ENCODE measurements at regions not wholly inside any gene's neighbourhood (a gene's known extent, or its start where the extent isn't known, plus 50 kb on each side); places are given as distances from the start of the nearest gene placed in this dataset.

- H3K4me3 ChIP-seq (ENCODE audit: low read length), result no peak overlapping the region
- no peak overlapping the region for H3K27ac ChIP-seq (ENCODE audit: low read length)
- no peaks in the 10 kb centered on the region for H3K4me1 ChIP-seq (ENCODE audit: low read length)
- peaks cover 15% of the 10 kb centered on the region; the same call in 1 of the 2 replicates for H3K9me3 ChIP-seq (ENCODE audit: insufficient read depth, low read length)
- H3K9ac ChIP-seq (ENCODE audit: low read length), result no peak overlapping the region
- no peaks in the 10 kb centered on the region for H4K20me1 ChIP-seq (ENCODE audit: insufficient read depth, low read length)
- TF ChIP-seq CTCF (IDR thresholded peaks at IDR 0.05; ENCODE audit: low read depth, low read length) (no peak), EZH2phosphoT487 (IDR thresholded peaks at IDR 0.05; ENCODE audit: low read depth) (no peak)
- H3K27me3 ChIP-seq (ENCODE audit: low read depth, low read length), result no peaks in the 10 kb centered on the region
- no peak overlapping the region for H3K4me2 ChIP-seq (ENCODE audit: low read length)
- peaks cover 7% of the 10 kb centered on the region for H3K36me3 ChIP-seq (replicated peaks; ENCODE audit: low read depth, low read length)
- H2AFZ ChIP-seq (ENCODE audit: low read depth, low read length), result no peak overlapping the region
- no peaks in the 10 kb centered on the region for H3K79me2 ChIP-seq (ENCODE audit: low read length)
Observed at GRCh38 chr4:12674184-12674583, 810.0 kb downstream of the RAB28 start.

GRCh38 chr4:12672303-12672702 lies 811.8 kb downstream of the RAB28 start:
- Histone ChIP-seq H3K4me2 (ENCODE audit: low read length) (no peak overlapping the region), H3K27ac (ENCODE audit: low read length) (no peak overlapping the region), H3K36me3 (replicated peaks; ENCODE audit: low read depth, low read length) (peaks cover 7% of the 10 kb centered on the region), H3K9me3 (ENCODE audit: insufficient read depth, low read length) (peaks cover 15% of the 10 kb centered on the region; the same call in 1 of the 2 replicates), H3K79me2 (ENCODE audit: low read length) (no peaks in the 10 kb centered on the region), H2AFZ (ENCODE audit: low read depth, low read length) (no peak overlapping the region), H4K20me1 (ENCODE audit: insufficient read depth, low read length) (no peaks in the 10 kb centered on the region), H3K4me1 (ENCODE audit: low read length) (no peaks in the 10 kb centered on the region), H3K4me3 (ENCODE audit: low read length) (no peak overlapping the region), H3K27me3 (ENCODE audit: low read depth, low read length) (no peaks in the 10 kb centered on the region), H3K9ac (ENCODE audit: low read length) (no peak overlapping the region)
- TF ChIP-seq EZH2phosphoT487 (IDR thresholded peaks at IDR 0.05; ENCODE audit: low read depth) (no peak), CTCF (IDR thresholded peaks at IDR 0.05; ENCODE audit: low read depth, low read length) (no peak)

DNA sequence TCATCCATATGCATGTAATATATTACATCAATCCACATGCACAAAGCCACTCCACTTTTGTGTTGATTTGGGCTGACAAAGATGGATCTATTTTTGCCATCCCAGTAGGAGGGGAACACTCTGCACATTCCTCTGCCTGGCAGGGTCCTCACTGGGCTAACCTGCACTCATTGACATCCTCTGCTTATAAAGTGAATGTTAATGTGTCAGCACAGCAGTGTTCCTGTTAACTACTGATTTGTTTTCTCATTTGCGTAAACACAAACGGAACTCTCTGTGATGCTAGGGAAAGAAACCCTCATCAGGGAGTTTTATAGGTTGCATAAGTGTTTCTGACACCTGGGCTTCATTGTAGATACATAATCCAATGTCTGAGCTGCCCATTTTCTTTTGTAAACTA lies 826.0 kb downstream of the RAB28 start:
- Histone ChIP-seq H3K4me2 (ENCODE audit: low read length) (no peak overlapping the region), H3K4me3 (ENCODE audit: low read length) (no peak overlapping the region), H3K9me3 (ENCODE audit: insufficient read depth, low read length) (no peaks in the 10 kb centered on the region), H3K36me3 (replicated peaks; ENCODE audit: low read depth, low read length) (no peaks in the 10 kb centered on the region), H3K4me1 (ENCODE audit: low read length) (no peaks in the 10 kb centered on the region), H2AFZ (ENCODE audit: low read depth, low read length) (no peak overlapping the region), H3K27ac (ENCODE audit: low read length) (no peak overlapping the region), H4K20me1 (ENCODE audit: insufficient read depth, low read length) (no peaks in the 10 kb centered on the region), H3K27me3 (ENCODE audit: low read depth, low read length) (no peaks in the 10 kb centered on the region), H3K79me2 (ENCODE audit: low read length) (no peaks in the 10 kb centered on the region), H3K9ac (ENCODE audit: low read length) (no peak overlapping the region)
- TF ChIP-seq EZH2phosphoT487 (IDR thresholded peaks at IDR 0.05; ENCODE audit: low read depth) (no peak), CTCF (IDR thresholded peaks at IDR 0.05; ENCODE audit: low read depth, low read length) (no peak)

DNA sequence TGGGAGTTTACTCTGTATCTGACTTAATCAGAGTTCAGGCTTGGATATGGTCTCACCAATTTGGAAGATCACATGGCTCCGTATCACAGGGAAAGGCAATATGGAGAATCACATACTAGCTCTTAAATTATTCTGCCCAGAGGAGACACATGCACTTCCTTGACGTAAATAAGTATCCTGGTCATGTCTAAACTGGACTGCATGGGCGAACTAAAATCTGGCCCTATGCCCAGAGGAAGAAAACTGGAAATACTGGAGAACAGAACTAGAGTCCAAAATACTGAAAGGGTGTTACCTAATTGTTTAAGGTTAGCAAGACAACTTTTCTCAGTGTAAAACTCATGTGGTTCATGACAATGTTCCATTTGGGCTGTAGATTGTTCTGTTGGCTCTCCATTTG lies 832.3 kb downstream of the RAB28 start:
- Histone ChIP-seq H3K27me3 (ENCODE audit: low read depth, low read length) (no peaks in the 10 kb centered on the region), H3K27ac (ENCODE audit: low read length) (no peak overlapping the region), H3K9me3 (ENCODE audit: insufficient read depth, low read length) (no peaks in the 10 kb centered on the region), H3K4me3 (ENCODE audit: low read length) (no peak overlapping the region), H3K4me2 (ENCODE audit: low read length) (no peak overlapping the region), H3K79me2 (ENCODE audit: low read length) (no peaks in the 10 kb centered on the region), H2AFZ (ENCODE audit: low read depth, low read length) (no peak overlapping the region), H3K9ac (ENCODE audit: low read length) (no peak overlapping the region), H3K4me1 (ENCODE audit: low read length) (peaks cover 4% of the 10 kb centered on the region), H4K20me1 (ENCODE audit: insufficient read depth, low read length) (no peaks in the 10 kb centered on the region), H3K36me3 (replicated peaks; ENCODE audit: low read depth, low read length) (no peaks in the 10 kb centered on the region)
- TF ChIP-seq CTCF (IDR thresholded peaks at IDR 0.05; ENCODE audit: low read depth, low read length), result no peak
